OCI-LY3 (cell line): ENCODE measurements at regions not wholly inside any gene's neighbourhood (a gene's known extent, or its start where the extent isn't known, plus 50 kb on each side); places are given as distances from the start of the nearest gene placed in this dataset.

Source experiments
- CTCF ChIP-seq: fragments of 200-600, 300-600 bp; sonication (generic); IDR thresholded peaks from 2 replicates; pipeline ENCODE4 v1.5.1; 2014; ENCODE audit warnings: antibody characterized with exemption, low read length, low read depth
- EZH2phosphoT487 ChIP-seq: fragments of 200-600 bp; shearing (Covaris generic); IDR thresholded peaks from 2 replicates; pipeline ENCODE4 v1.6.1; 2018; ENCODE audit warnings: antibody characterized with exemption, mixed run types, low read depth

- no peak for TF ChIP-seq CTCF
- TF ChIP-seq EZH2phosphoT487 = no peak
Measured at GRCh38 chr4:114191496-114191895, 212.0 kb upstream of the ARSJ start.
